Testis (tissue), 2 donors: ENCODE measurements at regions not wholly inside any gene's neighbourhood (a gene's known extent, or its start where the extent isn't known, plus 50 kb on each side); places are given as distances from the start of the nearest gene placed in this dataset.

Source experiments
- CTCF ChIP-seq, 3 experiments: fragments of 450-650 bp in 2 of 3; fragments of 200-600 bp in 1 of 3; sonication (generic) in 1 of 3; IDR thresholded peaks; one replicate each; pipeline ENCODE4 v1.5.1; 2016 to 2019; ENCODE audit warnings: antibody characterized with exemption in 3 of 3, mild to moderate bottlenecking in 2 of 3, moderate library complexity in 1 of 3
- POLR2A ChIP-seq: fragments of 450-650 bp; IDR thresholded peaks from one replicate; pipeline ENCODE4 v1.6.1; 2017; ENCODE audit warnings: antibody characterized with exemption, mild to moderate bottlenecking, moderate library complexity

- TF ChIP-seq CTCF (IDR thresholded peaks at IDR 0.05): no peak
- TF ChIP-seq POLR2A: no peak
Measured at GRCh38 chr22:33194529-33195077, 136.4 kb upstream of the SYN3 start.
